ENCODE measurements at regions not wholly inside any gene's neighbourhood (a gene's known extent, or its start where the extent isn't known, plus 50 kb on each side); places are given as distances from the start of the nearest gene placed in this dataset.

GRCh38 chr5:106906199-106906598 lies 764.5 kb downstream of the EFNA5 start:
- Histone ChIP-seq H3K9me3 (no peaks in the 10 kb centered on the region), H3K36me3 (no peaks in the 10 kb centered on the region), H3K4me3 (no peak overlapping the region), H3K27ac (no peak overlapping the region), H3K4me1 (no peaks in the 10 kb centered on the region), H3K27me3 (no peaks in the 10 kb centered on the region)
- intact Hi-C loops (cut with DNase I): no loop called here
- TF ChIP-seq CTCF (IDR thresholded peaks at IDR 0.05): no peak
- ATAC-seq: no peak
- 76 to 83% methylated on average over 2 of the region's 2 CpGs for WGBS, 2 donors
- DNase-seq: no peak

GRCh38 chr5:106894964-106895363 lies 775.8 kb downstream of the EFNA5 start:
- H3K27me3 ChIP-seq: no peaks in the 10 kb centered on the region

GRCh38 chr5:106882035-106882434 lies 788.7 kb downstream of the EFNA5 start:
- no peaks in the 10 kb centered on the region for H3K9me3 ChIP-seq
- no peaks in the 10 kb centered on the region for H3K27me3 ChIP-seq
- no peaks in the 10 kb centered on the region for H3K36me3 ChIP-seq
- no peak for DNase-seq
- TF ChIP-seq CTCF (IDR thresholded peaks at IDR 0.05): no peak
- no peak for ATAC-seq
- no peak overlapping the region for H3K27ac ChIP-seq
- no peak overlapping the region for H3K4me3 ChIP-seq
- H3K4me1 ChIP-seq: no peaks in the 10 kb centered on the region
- intact Hi-C loops (cut with DNase I): no loop called here

More at GRCh38 chr5:106894964-106895363, 775.8 kb downstream of the EFNA5 start:
- DNase-seq (no peak), ATAC-seq (no peak)
- no peaks in the 10 kb centered on the region for H3K36me3 ChIP-seq
- peaks cover 0 to 7% (median 0%) of the 10 kb centered on the region in 9 donors for H3K4me1 ChIP-seq
- H3K4me3 ChIP-seq: no peak overlapping the region
- H3K27ac ChIP-seq: no peak overlapping the region
- intact Hi-C loops (cut with DNase I): no loop called here
- TF ChIP-seq CTCF (IDR thresholded peaks at IDR 0.05): no peak
- WGBS, 2 donors: 41 to 90% methylated on average over 2 of the region's 2 CpGs
- no peaks in the 10 kb centered on the region for H3K9me3 ChIP-seq

- Histone ChIP-seq H3K27me3 (no peaks in the 10 kb centered on the region), H3K4me1 (no peaks in the 10 kb centered on the region), H3K4me3 (no peak overlapping the region), H3K36me3 (no peaks in the 10 kb centered on the region), H3K9me3 (peaks cover 0 to 5% (median 0%) of the 10 kb centered on the region in 11 donors), H3K27ac (no peak overlapping the region)
- ATAC-seq (no peak), DNase-seq (no peak)
- 88 to 89% methylated on average over 2 of the region's 2 CpGs for WGBS, 2 donors
- intact Hi-C loops (cut with DNase I): no loop called here
- no peak for TF ChIP-seq CTCF (IDR thresholded peaks at IDR 0.05)
Measured at GRCh38 chr5:106880656-106881055, 790.1 kb downstream of the EFNA5 start.

GRCh38 chr5:106877881-106878280 lies 792.9 kb downstream of the EFNA5 start:
- intact Hi-C loops (cut with DNase I): no loop called here
- no peaks in the 10 kb centered on the region for H3K4me1 ChIP-seq
- ATAC-seq: no peak
- H3K9me3 ChIP-seq: peaks cover 0 to 5% (median 0%) of the 10 kb centered on the region in 11 donors
- TF ChIP-seq CTCF (IDR thresholded peaks at IDR 0.05): no peak
- H3K27me3 ChIP-seq: no peaks in the 10 kb centered on the region
- no peak overlapping the region for H3K27ac ChIP-seq
- 65 to 76% methylated on average over 3 of the region's 3 CpGs for WGBS, 2 donors
- H3K4me3 ChIP-seq: no peak overlapping the region
- no peak for DNase-seq
- H3K36me3 ChIP-seq: no peaks in the 10 kb centered on the region
